PC-3 (cell line): ENCODE measurements at regions not wholly inside any gene's neighbourhood (a gene's known extent, or its start where the extent isn't known, plus 50 kb on each side); places are given as distances from the start of the nearest gene placed in this dataset.

ENCODE experiments used
- EZH2 ChIP-seq: fragments of 300-600 bp; sonication (generic); IDR thresholded peaks from one replicate; pipeline ENCODE4 v1.6.1; 2017; ENCODE audit warnings: antibody characterized with exemption, mild to moderate bottlenecking, low read length; ENCODE audit not compliant: unreplicated experiment
- EZH2phosphoT487 ChIP-seq: fragments of 300-600 bp; sonication (generic); IDR thresholded peaks from 2 replicates; pipeline ENCODE4 v1.6.1; 2018; ENCODE audit warnings: mild to moderate bottlenecking, antibody characterized with exemption, low read length, borderline replicate concordance
- TF ChIP-seq, protein P1 (sequence below): fragments of 300-600 bp; sonication (generic); conservative IDR thresholded peaks from 2 replicates; pipeline ENCODE4 v1.5.1; 2017; ENCODE audit warnings: antibody characterized with exemption, low read depth, mild to moderate bottlenecking, low read length

GRCh38 chr2:56113382-56113975 lies 70.3 kb upstream of the CCDC85A start:
- TF ChIP-seq, protein P1, sequence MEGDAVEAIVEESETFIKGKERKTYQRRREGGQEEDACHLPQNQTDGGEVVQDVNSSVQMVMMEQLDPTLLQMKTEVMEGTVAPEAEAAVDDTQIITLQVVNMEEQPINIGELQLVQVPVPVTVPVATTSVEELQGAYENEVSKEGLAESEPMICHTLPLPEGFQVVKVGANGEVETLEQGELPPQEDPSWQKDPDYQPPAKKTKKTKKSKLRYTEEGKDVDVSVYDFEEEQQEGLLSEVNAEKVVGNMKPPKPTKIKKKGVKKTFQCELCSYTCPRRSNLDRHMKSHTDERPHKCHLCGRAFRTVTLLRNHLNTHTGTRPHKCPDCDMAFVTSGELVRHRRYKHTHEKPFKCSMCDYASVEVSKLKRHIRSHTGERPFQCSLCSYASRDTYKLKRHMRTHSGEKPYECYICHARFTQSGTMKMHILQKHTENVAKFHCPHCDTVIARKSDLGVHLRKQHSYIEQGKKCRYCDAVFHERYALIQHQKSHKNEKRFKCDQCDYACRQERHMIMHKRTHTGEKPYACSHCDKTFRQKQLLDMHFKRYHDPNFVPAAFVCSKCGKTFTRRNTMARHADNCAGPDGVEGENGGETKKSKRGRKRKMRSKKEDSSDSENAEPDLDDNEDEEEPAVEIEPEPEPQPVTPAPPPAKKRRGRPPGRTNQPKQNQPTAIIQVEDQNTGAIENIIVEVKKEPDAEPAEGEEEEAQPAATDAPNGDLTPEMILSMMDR = no peak
- TF ChIP-seq EZH2 (no peak), EZH2phosphoT487 (no peak)
